H1 (cell line): ENCODE measurements at regions not wholly inside any gene's neighbourhood (a gene's known extent, or its start where the extent isn't known, plus 50 kb on each side); places are given as distances from the start of the nearest gene placed in this dataset.

ENCODE experiments used
- CTCF ChIA-PET: fragments of 300-600 bp; sonication (Branson Sonifier 250); formaldehyde crosslinking; loops from one replicate; lab custom pipeline; 2021; ENCODE audit not compliant: partially characterized antibody; lab: Charles Lee
- POLR2A ChIA-PET: fragments of 300-600 bp; sonication (Branson Sonifier 250); formaldehyde crosslinking; loops from one replicate; lab custom pipeline; 2021; ENCODE audit warnings: inconsistent platforms; ENCODE audit not compliant: partially characterized antibody; lab: Charles Lee
- DNase-seq, 2 experiments: peaks; one replicate each; pipeline versions ENCODE4 v3.0.0 to v3.0.0-alpha.2; 2010 to 2022; ENCODE audit warnings: low spot score in 2 of 2, low read depth in 1 of 2, mixed read lengths in 1 of 2
- FAIRE-seq: peaks from 2 replicates; lab custom pipeline; 2011; peaks lifted over from hg19 to GRCh38; lab: Jason Lieb, UNC
- H2AFZ ChIP-seq: 2 replicates; pipeline ENCODE4 v1.8.1; 2012; ENCODE audit warnings: low read length, inconsistent platforms
- H2AK5ac ChIP-seq: 2 replicates; pipeline ENCODE4 v1.6.1; 2013; ENCODE audit warnings: low read depth, low read length
- H2BK120ac ChIP-seq: replicated peaks from 2 replicates; pipeline ENCODE3; 2013; ENCODE audit warnings: low read depth, low read length, inconsistent platforms
- H2BK12ac ChIP-seq: 2 replicates; pipeline ENCODE4 v1.6.1; 2013; ENCODE audit warnings: low read depth, low read length
- H2BK15ac ChIP-seq: 2 replicates; pipeline ENCODE4 v1.6.1; 2013; ENCODE audit warnings: low read length
- H2BK20ac ChIP-seq: 2 replicates; pipeline ENCODE4 v1.6.1; 2013; ENCODE audit warnings: low read length
- H2BK5ac ChIP-seq: 2 replicates; pipeline ENCODE4 v1.6.1; 2013; ENCODE audit warnings: low read depth, low read length
- H3K14ac ChIP-seq: 2 replicates; pipeline ENCODE4 v1.6.1; 2013; ENCODE audit warnings: inconsistent platforms; ENCODE audit not compliant: insufficient read length
- H3K18ac ChIP-seq: 2 replicates; pipeline ENCODE4 v1.6.1; 2013; ENCODE audit warnings: low read length; ENCODE audit errors: extremely low read depth
- H3K23ac ChIP-seq: 2 replicates; pipeline ENCODE4 v1.6.1; 2013; ENCODE audit warnings: inconsistent platforms; ENCODE audit not compliant: insufficient read length
- H3K23me2 ChIP-seq: 2 replicates; pipeline ENCODE4 v1.6.1; 2013; ENCODE audit warnings: low read depth, low read length
- H3K27ac ChIP-seq: 2 replicates; pipeline ENCODE4 v1.6.1; 2011; ENCODE audit warnings: low read depth, low read length, inconsistent platforms
- H3K27me3 ChIP-seq, 4 experiments: replicated peaks in 1 of 4; 1 replicate in 1 of 4; 2 replicates in 3 of 4; pipeline versions ENCODE4 v1.6.1 to v1.8.1; 2011 to 2013; ENCODE audit warnings: low read length in 3 of 4, mild to moderate bottlenecking in 3 of 4, inconsistent platforms in 2 of 4, mixed read lengths in 2 of 4, moderate library complexity in 1 of 4; ENCODE audit not compliant: control insufficient read depth in 3 of 4, insufficient read depth in 3 of 4; ENCODE audit errors: extremely low read depth in 1 of 4
- H3K36me3 ChIP-seq, 4 experiments: 2 replicates each; pipeline versions ENCODE4 v1.6.1 to v1.8.1; 2011 to 2013; ENCODE audit warnings: mild to moderate bottlenecking in 4 of 4, low read length in 3 of 4, moderate library complexity in 2 of 4, control low read depth in 1 of 4, inconsistent platforms in 1 of 4; ENCODE audit not compliant: insufficient read depth in 4 of 4, control insufficient read depth in 2 of 4
- H3K4ac ChIP-seq: replicated peaks from 2 replicates; pipeline ENCODE3; 2013; ENCODE audit warnings: low read length, low read depth, mixed read lengths, inconsistent platforms; ENCODE audit not compliant: insufficient read length
- H3K4me1 ChIP-seq, 4 experiments: replicated peaks in 1 of 4; 1 replicate in 1 of 4; 2 replicates in 3 of 4; pipeline versions ENCODE4 v1.6.1 to v1.8.1; 2011 to 2013; ENCODE audit warnings: low read length in 3 of 4, inconsistent platforms in 2 of 4, mixed read lengths in 1 of 4; ENCODE audit not compliant: insufficient read depth in 4 of 4, control insufficient read depth in 3 of 4
- H3K4me2 ChIP-seq, 2 experiments: 2 replicates each; pipeline versions ENCODE4 v1.6.1 to v1.8.1; 2011 to 2013; ENCODE audit warnings: low read depth in 2 of 2, low read length in 2 of 2, control low read depth in 1 of 2, inconsistent platforms in 1 of 2, mild to moderate bottlenecking in 1 of 2; ENCODE audit not compliant: insufficient read depth in 1 of 2
- H3K4me3 ChIP-seq, 4 experiments: fragments of 200-600, 300-600 bp in 1 of 4; sonication (generic), shearing (Covaris generic), sonication (Bioruptor Twin) in 1 of 4; 2 replicates each; pipeline versions ENCODE4 v1.5.1 to v1.8.1; 2011 to 2016; ENCODE audit warnings: low read length in 4 of 4, low read depth in 3 of 4, control low read depth in 2 of 4, inconsistent platforms in 2 of 4, mild to moderate bottlenecking in 2 of 4, mixed read lengths in 1 of 4, moderate library complexity in 1 of 4; ENCODE audit not compliant: insufficient read depth in 2 of 4; ENCODE audit errors: extremely low read depth in 1 of 4
- H3K56ac ChIP-seq: replicated peaks from 2 replicates; pipeline ENCODE3; 2013; ENCODE audit warnings: low read depth, mild to moderate bottlenecking, mixed read lengths, low read length, inconsistent platforms; ENCODE audit not compliant: insufficient read length
- H3K79me1 ChIP-seq: 2 replicates; pipeline ENCODE4 v1.6.1; 2013; ENCODE audit warnings: low read depth, low read length, control low read depth
- H3K79me2 ChIP-seq, 2 experiments: 2 replicates each; pipeline versions ENCODE4 v1.6.1 to v1.8.1; 2012 to 2013; ENCODE audit warnings: low read length in 2 of 2, mild to moderate bottlenecking in 2 of 2, inconsistent platforms in 1 of 2; ENCODE audit not compliant: insufficient read depth in 2 of 2, control insufficient read depth in 1 of 2
- H3K9ac ChIP-seq, 4 experiments: replicated peaks in 1 of 4; 1 replicate in 1 of 4; 2 replicates in 3 of 4; pipeline versions ENCODE4 v1.6.1 to v1.8.1; 2011 to 2013; ENCODE audit warnings: low read depth in 3 of 4, low read length in 3 of 4, control low read depth in 2 of 4, mild to moderate bottlenecking in 2 of 4, moderate library complexity in 2 of 4, inconsistent platforms in 1 of 4; ENCODE audit errors: extremely low read depth in 1 of 4
- H3K9me3 ChIP-seq, 2 experiments: 2 replicates each; pipeline versions ENCODE4 v1.6.1 to v1.8.1; 2012 to 2013; ENCODE audit warnings: mild to moderate bottlenecking in 2 of 2, moderate library complexity in 2 of 2, control low read depth in 1 of 2, inconsistent platforms in 1 of 2, low read depth in 1 of 2, low read length in 1 of 2, mixed read lengths in 1 of 2; ENCODE audit not compliant: insufficient read depth in 2 of 2
- H4K20me1 ChIP-seq, 2 experiments: replicated peaks in 1 of 2; 2 replicates each; pipeline versions ENCODE3 to v1.8.1; 2011 to 2013; ENCODE audit warnings: inconsistent platforms in 2 of 2, low read length in 2 of 2, mild to moderate bottlenecking in 1 of 2; ENCODE audit not compliant: insufficient read depth in 2 of 2, control insufficient read depth in 1 of 2
- H4K5ac ChIP-seq: 2 replicates; pipeline ENCODE4 v1.6.1; 2013; ENCODE audit warnings: low read length, low read depth, mixed read lengths, inconsistent platforms; ENCODE audit not compliant: insufficient read length
- H4K8ac ChIP-seq: 2 replicates; pipeline ENCODE4 v1.8.0; 2013; ENCODE audit warnings: mild to moderate bottlenecking, moderate library complexity, low read length, inconsistent platforms; ENCODE audit not compliant: insufficient read depth; ENCODE audit errors: extremely low read depth
- H4K91ac ChIP-seq: replicated peaks from 2 replicates; pipeline ENCODE3; 2013; ENCODE audit warnings: low read length, mixed read lengths, inconsistent platforms; ENCODE audit not compliant: insufficient read length
- FOSL1 ChIP-seq: IDR thresholded peaks from 2 replicates; pipeline ENCODE4 v1.6.1; 2011; ENCODE audit warnings: mild to moderate bottlenecking, low read depth, low read length, moderate library complexity; ENCODE audit not compliant: insufficient read depth
- JUN ChIP-seq: IDR thresholded peaks from 2 replicates; pipeline ENCODE4 v1.6.1; 2011; ENCODE audit warnings: low read depth, mild to moderate bottlenecking, improper control_type of control experiment, low read length
- MAX ChIP-seq: IDR thresholded peaks from 2 replicates; pipeline ENCODE4 v1.6.1; 2012; ENCODE audit warnings: inconsistent platforms
- RFX5 ChIP-seq: IDR thresholded peaks from 2 replicates; pipeline ENCODE4 v1.6.1; 2011; ENCODE audit warnings: low read depth, low read length, improper control_type of control experiment, borderline replicate concordance
- WGBS, 2 experiments: shearing (Covaris generic) in 1 of 2; methylation state at CpG; one replicate each; pipeline versions ENCODE4 v1.1.6 to v1.1.7; 2013 to 2015; ENCODE audit warnings: low lambda C conversion rate in 2 of 2, mixed read lengths in 2 of 2, inconsistent platforms in 1 of 2, low coverage in 1 of 2, missing lambda C conversion rate in 1 of 2; ENCODE audit not compliant: insufficient replicate concordance in 2 of 2, insufficient coverage in 1 of 2, insufficient read length in 1 of 2; ENCODE audit errors: extremely low coverage in 1 of 2, missing lambda C conversion rate in 1 of 2; 5-methylcytosine and 5-hydroxymethylcytosine counted together

- Histone ChIP-seq H3K36me3 (no peaks in the 10 kb centered on the region), H3K23ac (no peak overlapping the region), H2BK120ac (no peak overlapping the region), H2BK12ac (no peak overlapping the region), H3K27me3 (no peaks in the 10 kb centered on the region), H3K79me2 (no peaks in the 10 kb centered on the region), H2AK5ac (no peak overlapping the region), H4K91ac (no peak overlapping the region), H2BK15ac (no peak overlapping the region), H3K4me1 (peaks cover 2 to 9% (median 7%) of the 10 kb centered on the region in 4 experiments; a peak in 4 of 7 replicates), H3K9me3 (no peaks in the 10 kb centered on the region), H4K5ac (no peak overlapping the region), H3K18ac (no peak overlapping the region), H4K8ac (no peak overlapping the region), H3K79me1 (no peaks in the 10 kb centered on the region), H3K4me3 (no peak overlapping the region), H2AFZ (no peak overlapping the region), H3K4me2 (no peak overlapping the region), H2BK20ac (no peak overlapping the region), H3K56ac (no peak overlapping the region), H3K27ac (no peak overlapping the region), H3K23me2 (no peaks in the 10 kb centered on the region), H3K4ac (no peak overlapping the region), H4K20me1 (no peaks in the 10 kb centered on the region), H3K14ac (no peak overlapping the region), H3K9ac (no peak overlapping the region), H2BK5ac (no peak overlapping the region)
- DNase-seq, result no peak
- ChIA-PET CTCF (interaction anchor here (0.7 to 1.1 kb wide), 3 partner anchors 21 to 129 kb away, joined by 3 read pairs; no protein-coding TSS in a partner anchor), POLR2A (no interaction called here)
- FAIRE-seq, result no peak
- TF ChIP-seq FOSL1 (no peak), MAX (no peak), JUN (no peak), RFX5 (no peak)
- WGBS, 2 experiments, result 75% methylated on average over 1 of the region's 1 CpG; no CpG with 5 or more reads in 1 of the 2 experiments
Measured at GRCh38 chr3:159451482-159451881, 537.2 kb upstream of the IL12A start.
